A673 (cell line): ENCODE measurements at regions not wholly inside any gene's neighbourhood (a gene's known extent, or its start where the extent isn't known, plus 50 kb on each side); places are given as distances from the start of the nearest gene placed in this dataset.

Experiments used
- BruUV-seq: library from RNA; stranded (reverse); fragments of 400-500 nt; replicated peaks from 2 replicates; lab custom pipeline; 2021; lab: Mats Ljungman, UMichigan
- CTCF ChIA-PET: fragments of 300-600 bp; sonication (Branson Sonifier 250); formaldehyde crosslinking; loops from one replicate; lab custom pipeline; 2022; ENCODE audit warnings: antibody characterized with exemption; lab: Charles Lee
- POLR2A ChIA-PET: fragments of 300-600 bp; sonication (Branson Sonifier 250); formaldehyde crosslinking; loops from one replicate; lab custom pipeline; 2022; ENCODE audit warnings: antibody characterized with exemption; ENCODE audit not compliant: low non-redundant PET; lab: Charles Lee
- DNase-seq: peaks from one replicate; pipeline ENCODE4 v3.0.0-alpha.2; 2015; ENCODE audit warnings: low spot score
- H3K27ac ChIP-seq: fragments of 200-600 bp; sonication (generic); 2 replicates; pipeline ENCODE4 v1.5.1; 2016; ENCODE audit warnings: mixed run types, low read depth, mild to moderate bottlenecking, mixed read lengths, antibody characterized with exemption, low read length; ENCODE audit not compliant: poor library complexity, severe bottlenecking
- H3K27me3 ChIP-seq: fragments of 200-600 bp; sonication (generic); replicated peaks from 2 replicates; pipeline ENCODE4 v1.6.1; 2017; ENCODE audit warnings: mixed run types, low read depth, mild to moderate bottlenecking, mixed read lengths, antibody characterized with exemption, low read length; ENCODE audit not compliant: insufficient read depth, poor library complexity
- H3K36me3 ChIP-seq: fragments of 200-600 bp; sonication (generic); 2 replicates; pipeline ENCODE4 v1.6.1; 2016; ENCODE audit warnings: mixed run types, mild to moderate bottlenecking, mixed read lengths, antibody characterized with exemption, low read length; ENCODE audit not compliant: insufficient read depth, poor library complexity, severe bottlenecking
- H3K4me1 ChIP-seq: fragments of 200-600 bp; sonication (generic); 2 replicates; pipeline ENCODE4 v1.6.1; 2017; ENCODE audit warnings: mixed run types, mild to moderate bottlenecking, mixed read lengths, antibody characterized with exemption, low read length; ENCODE audit not compliant: insufficient read depth, poor library complexity, severe bottlenecking
- H3K4me3 ChIP-seq: fragments of 200-600 bp; sonication (generic); 2 replicates; pipeline ENCODE4 v1.5.1; 2016; ENCODE audit warnings: low read depth, mixed run types, mild to moderate bottlenecking, mixed read lengths, low read length; ENCODE audit not compliant: poor library complexity, severe bottlenecking
- H3K9me3 ChIP-seq: fragments of 200-600 bp; sonication (generic); 2 replicates; pipeline ENCODE4 v1.6.1; 2016; ENCODE audit warnings: mixed run types, low read depth, mild to moderate bottlenecking, mixed read lengths, antibody characterized with exemption, low read length; ENCODE audit not compliant: poor library complexity, severe bottlenecking
- CTCF ChIP-seq: fragments of 300-800, 200-600 bp; sonication (generic); conservative IDR thresholded peaks from 2 replicates; pipeline ENCODE4 v1.5.1; 2017; ENCODE audit warnings: low read depth, mild to moderate bottlenecking, antibody characterized with exemption, low read length, moderate library complexity, mixed read lengths
- EZH2 ChIP-seq: fragments of 200-600 bp; sonication (generic); IDR thresholded peaks from 2 replicates; pipeline ENCODE4 v1.6.1; 2017; ENCODE audit warnings: borderline replicate concordance, low read depth, mild to moderate bottlenecking, mixed read lengths, antibody characterized with exemption, low read length; ENCODE audit not compliant: poor library complexity, severe bottlenecking
- intact Hi-C: fragments of 100-400 bp; cut with micrococcal nuclease; formaldehyde crosslinking; loops from one replicate; pipeline ENCODE4 v1.10.0; 2022; ENCODE audit not compliant: unreplicated experiment

- no peak for DNase-seq
- Histone ChIP-seq H3K4me1 (no peaks in the 10 kb centered on the region), H3K4me3 (no peak overlapping the region), H3K27ac (no peak overlapping the region), H3K27me3 (no peaks in the 10 kb centered on the region), H3K9me3 (no peaks in the 10 kb centered on the region), H3K36me3 (no peaks in the 10 kb centered on the region)
- ChIA-PET CTCF (no interaction called here), POLR2A (no interaction called here)
- TF ChIP-seq EZH2, result no peak
- TF ChIP-seq CTCF, result no peak
- no TSS peak for BruUV-seq
- intact Hi-C loops, result no loop called here
These were observed 489.3 kb upstream of the RUNX1 start for GRCh38 chr21:35538386-35538785.

GRCh38 chr21:35537604-35538003, 488.5 kb upstream of the RUNX1 start:
- POLR2A ChIA-PET, result no interaction called here
- no peaks in the 10 kb centered on the region for H3K9me3 ChIP-seq
- BruUV-seq, result no TSS peak
- no peaks in the 10 kb centered on the region for H3K27me3 ChIP-seq
- no peaks in the 10 kb centered on the region for H3K36me3 ChIP-seq
- H3K27ac ChIP-seq, result no peak overlapping the region
- no peak for TF ChIP-seq EZH2
- no peak for TF ChIP-seq CTCF
- no peak overlapping the region for H3K4me3 ChIP-seq
- intact Hi-C loops, result no loop called here
- DNase-seq, result no peak
- no peaks in the 10 kb centered on the region for H3K4me1 ChIP-seq
- CTCF ChIA-PET, result no interaction called here

GRCh38 chr21:35533893-35534292, 484.8 kb upstream of the RUNX1 start:
- no peaks in the 10 kb centered on the region for H3K4me1 ChIP-seq
- no peak overlapping the region for H3K27ac ChIP-seq
- no peak overlapping the region for H3K4me3 ChIP-seq
- no peak for TF ChIP-seq EZH2
- no peak for TF ChIP-seq CTCF
- CTCF ChIA-PET, result no interaction called here
- intact Hi-C loops, result no loop called here
- H3K27me3 ChIP-seq, result peaks cover 5% of the 10 kb centered on the region
- no peaks in the 10 kb centered on the region for H3K9me3 ChIP-seq
- no peak for DNase-seq
- POLR2A ChIA-PET, result interaction anchor here (0.5 kb wide), 1 partner anchor 1041 kb away, joined by 3 read pairs; no protein-coding TSS in a partner anchor
- H3K36me3 ChIP-seq, result no peaks in the 10 kb centered on the region
- BruUV-seq, result no TSS peak
